GM10266 (cell line): ENCODE measurements at regions not wholly inside any gene's neighbourhood (a gene's known extent, or its start where the extent isn't known, plus 50 kb on each side); places are given as distances from the start of the nearest gene placed in this dataset.

Experiments
- DNase-seq: peaks from one replicate; pipeline ENCODE4 v3.0.0; 2012; ENCODE audit errors: extremely low spot score
- CTCF ChIP-seq: IDR thresholded peaks from 2 replicates; pipeline ENCODE4 v1.5.1; 2012; ENCODE audit warnings: mild to moderate bottlenecking, low read depth; ENCODE audit not compliant: control insufficient read depth, insufficient read depth; ENCODE audit errors: missing control alignments

GRCh38 chr17:77393867-77394539 is 253.2 kb downstream of the SEC14L1 start:
- TF ChIP-seq CTCF = no peak

GRCh38 chr17:77394540-77395295 is 253.9 kb downstream of the SEC14L1 start:
- TF ChIP-seq CTCF = no peak
- DNase-seq = no peak

More at GRCh38 chr17:77393867-77394539, 253.2 kb downstream of the SEC14L1 start:
- no peak for DNase-seq

GRCh38 chr17:77395501-77396048 is 254.8 kb downstream of the SEC14L1 start:
- TF ChIP-seq CTCF = no peak
- no peak for DNase-seq

- TF ChIP-seq CTCF = no peak
- no peak for DNase-seq
Observed at GRCh38 chr17:77396610-77397009, 255.8 kb downstream of the SEC14L1 start.

GRCh38 chr17:77398274-77398673 is 257.5 kb downstream of the SEC14L1 start:
- no peak for TF ChIP-seq CTCF
- DNase-seq = no peak

GRCh38 chr17:77399319-77399957 is 258.7 kb downstream of the SEC14L1 start:
- no peak for TF ChIP-seq CTCF
- no peak for DNase-seq
